ENCODE measurements at regions not wholly inside any gene's neighbourhood (a gene's known extent, or its start where the extent isn't known, plus 50 kb on each side); places are given as distances from the start of the nearest gene placed in this dataset.

DNA sequence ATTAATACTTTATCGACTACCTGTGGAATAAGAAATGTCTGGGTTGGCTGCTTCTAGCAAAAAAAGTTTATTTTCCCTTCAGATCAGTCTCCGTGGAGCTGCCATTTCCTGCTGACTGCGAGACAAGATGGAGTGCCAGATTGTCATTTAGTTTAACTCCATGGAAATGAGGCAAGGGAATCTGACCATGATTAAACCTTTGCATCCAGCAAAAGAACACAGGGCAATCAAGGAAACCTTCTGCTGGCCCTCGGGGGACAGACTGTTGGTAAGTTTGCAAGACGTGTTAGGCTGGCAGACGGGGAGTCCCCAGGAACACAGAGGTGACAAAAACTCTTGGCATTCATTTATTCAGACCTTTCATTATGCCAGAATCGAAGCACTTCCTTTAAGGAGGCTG is 52.2 kb upstream of the SPACA1 start:
- TF ChIP-seq, protein P1, sequence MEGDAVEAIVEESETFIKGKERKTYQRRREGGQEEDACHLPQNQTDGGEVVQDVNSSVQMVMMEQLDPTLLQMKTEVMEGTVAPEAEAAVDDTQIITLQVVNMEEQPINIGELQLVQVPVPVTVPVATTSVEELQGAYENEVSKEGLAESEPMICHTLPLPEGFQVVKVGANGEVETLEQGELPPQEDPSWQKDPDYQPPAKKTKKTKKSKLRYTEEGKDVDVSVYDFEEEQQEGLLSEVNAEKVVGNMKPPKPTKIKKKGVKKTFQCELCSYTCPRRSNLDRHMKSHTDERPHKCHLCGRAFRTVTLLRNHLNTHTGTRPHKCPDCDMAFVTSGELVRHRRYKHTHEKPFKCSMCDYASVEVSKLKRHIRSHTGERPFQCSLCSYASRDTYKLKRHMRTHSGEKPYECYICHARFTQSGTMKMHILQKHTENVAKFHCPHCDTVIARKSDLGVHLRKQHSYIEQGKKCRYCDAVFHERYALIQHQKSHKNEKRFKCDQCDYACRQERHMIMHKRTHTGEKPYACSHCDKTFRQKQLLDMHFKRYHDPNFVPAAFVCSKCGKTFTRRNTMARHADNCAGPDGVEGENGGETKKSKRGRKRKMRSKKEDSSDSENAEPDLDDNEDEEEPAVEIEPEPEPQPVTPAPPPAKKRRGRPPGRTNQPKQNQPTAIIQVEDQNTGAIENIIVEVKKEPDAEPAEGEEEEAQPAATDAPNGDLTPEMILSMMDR (IDR thresholded peaks at IDR 0.05): no peak
- TF ChIP-seq POLR2AphosphoS5 (IDR thresholded peaks at IDR 0.05; ENCODE audit: insufficient read depth in 1 of 2, low read depth in 1 of 2): no peak
- no peak for TF ChIP-seq POLR2A (IDR thresholded peaks at IDR 0.05)
